GM12878 (cell line): ENCODE measurements at regions not wholly inside any gene's neighbourhood (a gene's known extent, or its start where the extent isn't known, plus 50 kb on each side); places are given as distances from the start of the nearest gene placed in this dataset.

ENCODE experiments used
- ATAC-seq: fragments of 200-7000 bp; cut with Tn5 transposase; 3 replicates; pipeline ENCODE4 v1.9.1; 2020; ENCODE audit warnings: mild to moderate bottlenecking, moderate library complexity
- BruUV-seq: library from RNA; stranded (reverse); fragments of 400-500 nt; replicated peaks from 2 replicates; lab custom pipeline; 2021; lab: Mats Ljungman, UMichigan
- CTCF ChIA-PET: fragments of 300-600 bp; sonication (Branson Sonifier 250); formaldehyde crosslinking; extraction: SDS; loops from one replicate; lab custom pipeline; 2021; ENCODE audit warnings: inconsistent platforms; lab: Yijun Ruan, JAX
- POLR2A ChIA-PET: fragments of 350-600 bp; formaldehyde crosslinking; extraction: SDS; loops from one replicate; lab custom pipeline; 2021; ENCODE audit warnings: inconsistent platforms; lab: Charles Lee
- RAD21 ChIA-PET: fragments of 300-600 bp; sonication (Branson Sonifier 250); formaldehyde crosslinking; loops from one replicate; lab custom pipeline; 2023; ENCODE audit warnings: antibody characterized with exemption; ENCODE audit not compliant: unreplicated experiment; lab: Charles Lee
- SMC1A ChIA-PET: fragments of 300-600 bp; sonication (Branson Sonifier 250); formaldehyde crosslinking; loops from one replicate; lab custom pipeline; 2023; ENCODE audit not compliant: unreplicated experiment, uncharacterized antibody; lab: Charles Lee
- DNase-seq: peaks from one replicate; pipeline ENCODE4 v3.0.0-alpha.2; 2011; ENCODE audit warnings: low read depth, low spot score
- FAIRE-seq: peaks from 3 replicates; lab custom pipeline; 2011; peaks lifted over from hg19 to GRCh38; lab: Jason Lieb, UNC
- H2AFZ ChIP-seq: 2 replicates; pipeline ENCODE4 v1.6.0; 2011; ENCODE audit warnings: low read depth, low read length, control low read depth; ENCODE audit not compliant: control insufficient read depth
- H3K27ac ChIP-seq: 2 replicates; pipeline ENCODE4 v1.5.1; 2011; ENCODE audit warnings: control low read depth; ENCODE audit not compliant: control insufficient read depth, insufficient read depth
- H3K27me3 ChIP-seq, 2 experiments: replicated peaks in 1 of 2; 2 replicates each; pipeline versions ENCODE4 v1.6.0 to v1.6.1; 2011; ENCODE audit warnings: low read length in 1 of 2; ENCODE audit not compliant: control insufficient read depth in 2 of 2, insufficient read depth in 2 of 2
- H3K36me3 ChIP-seq, 2 experiments: 2 replicates each; pipeline ENCODE4 v1.5.1; 2011; ENCODE audit warnings: low read length in 1 of 2; ENCODE audit not compliant: control insufficient read depth in 2 of 2, insufficient read depth in 2 of 2
- H3K4me1 ChIP-seq: 2 replicates; pipeline ENCODE4 v1.6.1; 2011; ENCODE audit warnings: mild to moderate bottlenecking, low read length, moderate library complexity, mixed read lengths; ENCODE audit not compliant: control insufficient read depth, insufficient read depth
- H3K4me2 ChIP-seq: 2 replicates; pipeline ENCODE4 v1.6.0; 2011; ENCODE audit warnings: control low read depth; ENCODE audit not compliant: control insufficient read depth, insufficient read depth
- H3K4me3 ChIP-seq: fragments of 200-600 bp; sonication (generic); 2 replicates; pipeline ENCODE4 v1.5.1; 2016
- H3K79me2 ChIP-seq: 2 replicates; pipeline ENCODE4 v1.6.0; 2011; ENCODE audit warnings: low read length; ENCODE audit not compliant: control insufficient read depth, insufficient read depth
- H3K9ac ChIP-seq: 2 replicates; pipeline ENCODE4 v1.8.0; 2011; ENCODE audit warnings: low read length, control low read depth, mixed read lengths; ENCODE audit not compliant: control insufficient read depth, insufficient read depth
- H3K9me3 ChIP-seq: replicated peaks from 3 replicates; pipeline ENCODE4 v1.5.1; 2011; ENCODE audit warnings: mild to moderate bottlenecking, low read length; ENCODE audit not compliant: control insufficient read depth, insufficient read depth
- H4K20me1 ChIP-seq: 2 replicates; pipeline ENCODE4 v1.6.0; 2011; ENCODE audit not compliant: control insufficient read depth, insufficient read depth
- CBX3 ChIP-seq: fragments of 200-600 bp; sonication (generic); IDR thresholded peaks from 2 replicates; pipeline ENCODE4 v1.6.1; 2016; ENCODE audit warnings: low read depth, borderline replicate concordance
- DPF2 ChIP-seq: fragments of 450-650 bp; IDR thresholded peaks from 2 replicates; pipeline ENCODE4 v1.6.1; 2017; ENCODE audit warnings: mild to moderate bottlenecking
- KLF5 ChIP-seq: fragments of 450-650 bp; IDR thresholded peaks from 2 replicates; pipeline ENCODE4 v1.6.1; 2014; ENCODE audit warnings: mild to moderate bottlenecking; ENCODE audit not compliant: partially characterized antibody
- MTA3 ChIP-seq: IDR thresholded peaks from 2 replicates; pipeline ENCODE4 v1.6.1; 2012; ENCODE audit warnings: low read length, inconsistent platforms, borderline replicate concordance
- MXI1 ChIP-seq: fragments of 150-350 bp; IDR thresholded peaks from 2 replicates; pipeline ENCODE4 v1.6.1; 2011; ENCODE audit warnings: low read depth, mild to moderate bottlenecking, inconsistent platforms, low read length, improper control_type of control experiment
- MYC ChIP-seq: IDR thresholded peaks from 2 replicates; pipeline ENCODE4 v1.6.1; 2011; ENCODE audit warnings: mild to moderate bottlenecking, low read length, moderate library complexity, inconsistent platforms; ENCODE audit not compliant: insufficient read depth, insufficient replicate concordance, insufficient read length, severe bottlenecking
- PAX8 ChIP-seq: fragments of 450-650 bp; IDR thresholded peaks from 2 replicates; pipeline ENCODE4 v1.6.1; 2017; ENCODE audit warnings: mild to moderate bottlenecking, moderate library complexity
- POLR2A ChIP-seq: IDR thresholded peaks from 2 replicates; pipeline ENCODE4 v1.6.1; 2011; ENCODE audit warnings: low read depth, mild to moderate bottlenecking, low read length
- RELA ChIP-seq: fragments of 450-650 bp; IDR thresholded peaks from 2 replicates; pipeline ENCODE4 v1.8.0; 2014; ENCODE audit warnings: borderline replicate concordance; ENCODE audit not compliant: partially characterized antibody
- RFX5 ChIP-seq: IDR thresholded peaks from 2 replicates; pipeline ENCODE4 v1.6.1; 2011; ENCODE audit warnings: low read depth, low read length, improper control_type of control experiment
- SMAD1 ChIP-seq: fragments of 450-650 bp; IDR thresholded peaks from 2 replicates; pipeline ENCODE4 v1.6.1; 2018; ENCODE audit warnings: mild to moderate bottlenecking, low read depth; ENCODE audit not compliant: partially characterized antibody
- WGBS: methylation state at CpG from one replicate; pipeline ENCODE4 v1.1.6; 2016; ENCODE audit warnings: low lambda C conversion rate; ENCODE audit not compliant: insufficient replicate concordance, insufficient coverage; ENCODE audit errors: missing lambda C conversion rate; 5-methylcytosine and 5-hydroxymethylcytosine counted together
- in situ Hi-C: fragments of 300-500 bp; cut with MboI; formaldehyde crosslinking; loops from 9 replicates; pipeline ENCODE4 v1.14.3; 2018; ENCODE audit warnings: mixed read lengths
- intact Hi-C: fragments of 100-400 bp; cut with micrococcal nuclease; formaldehyde crosslinking; loops from one replicate; pipeline ENCODE4 v1.14.2; 2022; ENCODE audit not compliant: unreplicated experiment
- TF ChIP-seq, protein P1 (sequence below): fragments of 450-650 bp; IDR thresholded peaks from 2 replicates; pipeline ENCODE4 v1.6.1; 2017; ENCODE audit warnings: mild to moderate bottlenecking, moderate library complexity

- FAIRE-seq (no peak), ATAC-seq (no peak), DNase-seq (no peak)
- no peaks in the 10 kb centered on the region for H3K36me3 ChIP-seq
- BruUV-seq: no TSS peak
- H2AFZ ChIP-seq: no peak overlapping the region
- H3K4me1 ChIP-seq: no peaks in the 10 kb centered on the region
- no peaks in the 10 kb centered on the region for H3K27me3 ChIP-seq
- no peaks in the 10 kb centered on the region for H3K79me2 ChIP-seq
- no peak for TF ChIP-seq SMAD1
- H4K20me1 ChIP-seq: no peaks in the 10 kb centered on the region
- CTCF ChIA-PET: interaction anchor here (0.6 kb wide), 1 partner anchor 409 kb away, joined by 3 read pairs; no protein-coding TSS in a partner anchor
- H3K9ac ChIP-seq: no peak overlapping the region
- SMC1A ChIA-PET: no interaction called here
- WGBS: 6% methylated on average over 2 of the region's 2 CpGs
- H3K27ac ChIP-seq: no peak overlapping the region
- in situ Hi-C loops (no loop called here), intact Hi-C loops (no loop called here)
- H3K9me3 ChIP-seq: no peaks in the 10 kb centered on the region
- RAD21 ChIA-PET: no interaction called here
- H3K4me2 ChIP-seq: no peak overlapping the region
- H3K4me3 ChIP-seq: no peak overlapping the region
- POLR2A ChIA-PET: no interaction called here
Measured at GRCh38 chr3:117790235-117790987, 1080.8 kb downstream of the TUSC7 start.

DNA sequence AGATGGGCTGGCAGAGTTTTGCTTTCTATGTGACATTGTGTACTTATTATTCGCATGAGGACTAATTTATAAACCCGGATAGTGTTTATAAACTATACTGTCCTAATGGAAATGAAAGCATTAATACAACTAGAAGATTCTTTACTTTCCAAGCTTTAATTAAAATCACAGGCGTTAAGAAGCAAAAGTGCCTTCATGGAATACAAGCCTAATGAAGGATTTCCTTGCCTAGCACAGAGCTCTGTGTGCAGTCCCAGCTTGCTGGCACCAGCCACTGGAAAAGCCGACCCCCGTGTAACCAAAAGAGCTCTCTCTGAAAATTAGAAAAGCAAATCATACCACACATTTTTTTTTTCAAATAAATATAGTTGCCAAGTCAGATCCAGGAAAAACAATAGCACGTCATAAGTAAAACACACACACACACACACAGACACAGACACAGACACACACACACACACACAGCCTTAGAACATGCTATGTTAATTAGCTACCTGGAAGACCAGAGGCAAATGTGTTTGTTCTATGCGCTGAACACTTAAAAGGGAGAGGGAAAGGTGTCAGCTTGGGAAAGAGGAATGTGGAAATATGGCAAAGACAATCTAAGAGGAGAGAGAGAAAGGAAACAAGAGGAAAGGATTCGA, 1084.2 kb downstream of the TUSC7 start:
- ATAC-seq: no peak
- CTCF ChIA-PET: no interaction called here
- BruUV-seq: no TSS peak
- Histone ChIP-seq H4K20me1 (no peaks in the 10 kb centered on the region), H3K9me3 (no peaks in the 10 kb centered on the region), H3K4me2 (no peak overlapping the region), H3K27ac (no peak overlapping the region), H3K4me1 (no peaks in the 10 kb centered on the region), H3K9ac (no peak overlapping the region), H3K4me3 (no peak overlapping the region), H3K79me2 (no peaks in the 10 kb centered on the region), H3K27me3 (no peaks in the 10 kb centered on the region), H3K36me3 (no peaks in the 10 kb centered on the region), H2AFZ (no peak overlapping the region)
- RAD21 ChIA-PET: no interaction called here
- no peak for FAIRE-seq
- no peak for TF ChIP-seq DPF2
- no peak for TF ChIP-seq CBX3
- TF ChIP-seq MXI1: no peak
- no peak for TF ChIP-seq RFX5
- no peak for TF ChIP-seq POLR2A
- no peak for TF ChIP-seq MTA3
- no peak for TF ChIP-seq KLF5
- no peak for TF ChIP-seq RELA
- TF ChIP-seq PAX8: no peak
- TF ChIP-seq, protein P1, sequence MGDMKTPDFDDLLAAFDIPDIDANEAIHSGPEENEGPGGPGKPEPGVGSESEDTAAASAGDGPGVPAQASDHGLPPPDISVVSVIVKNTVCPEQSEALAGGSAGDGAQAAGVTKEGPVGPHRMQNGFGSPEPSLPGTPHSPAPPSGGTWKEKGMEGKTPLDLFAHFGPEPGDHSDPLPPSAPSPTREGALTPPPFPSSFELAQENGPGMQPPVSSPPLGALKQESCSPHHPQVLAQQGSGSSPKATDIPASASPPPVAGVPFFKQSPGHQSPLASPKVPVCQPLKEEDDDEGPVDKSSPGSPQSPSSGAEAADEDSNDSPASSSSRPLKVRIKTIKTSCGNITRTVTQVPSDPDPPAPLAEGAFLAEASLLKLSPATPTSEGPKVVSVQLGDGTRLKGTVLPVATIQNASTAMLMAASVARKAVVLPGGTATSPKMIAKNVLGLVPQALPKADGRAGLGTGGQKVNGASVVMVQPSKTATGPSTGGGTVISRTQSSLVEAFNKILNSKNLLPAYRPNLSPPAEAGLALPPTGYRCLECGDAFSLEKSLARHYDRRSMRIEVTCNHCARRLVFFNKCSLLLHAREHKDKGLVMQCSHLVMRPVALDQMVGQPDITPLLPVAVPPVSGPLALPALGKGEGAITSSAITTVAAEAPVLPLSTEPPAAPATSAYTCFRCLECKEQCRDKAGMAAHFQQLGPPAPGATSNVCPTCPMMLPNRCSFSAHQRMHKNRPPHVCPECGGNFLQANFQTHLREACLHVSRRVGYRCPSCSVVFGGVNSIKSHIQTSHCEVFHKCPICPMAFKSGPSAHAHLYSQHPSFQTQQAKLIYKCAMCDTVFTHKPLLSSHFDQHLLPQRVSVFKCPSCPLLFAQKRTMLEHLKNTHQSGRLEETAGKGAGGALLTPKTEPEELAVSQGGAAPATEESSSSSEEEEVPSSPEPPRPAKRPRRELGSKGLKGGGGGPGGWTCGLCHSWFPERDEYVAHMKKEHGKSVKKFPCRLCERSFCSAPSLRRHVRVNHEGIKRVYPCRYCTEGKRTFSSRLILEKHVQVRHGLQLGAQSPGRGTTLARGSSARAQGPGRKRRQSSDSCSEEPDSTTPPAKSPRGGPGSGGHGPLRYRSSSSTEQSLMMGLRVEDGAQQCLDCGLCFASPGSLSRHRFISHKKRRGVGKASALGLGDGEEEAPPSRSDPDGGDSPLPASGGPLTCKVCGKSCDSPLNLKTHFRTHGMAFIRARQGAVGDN: no peak
- TF ChIP-seq MYC: no peak
- in situ Hi-C loops: no loop called here
- 5% methylated on average over 8 of the region's 8 CpGs for WGBS
- DNase-seq: no peak
- POLR2A ChIA-PET: no interaction called here
- intact Hi-C loops: no loop called here
- SMC1A ChIA-PET: interaction anchor here (0.6 kb wide), 1 partner anchor 130 kb away, joined by 3 read pairs; no protein-coding TSS in a partner anchor
